Esophagus muscularis mucosa (tissue), 4 donors: ENCODE measurements at regions not wholly inside any gene's neighbourhood (a gene's known extent, or its start where the extent isn't known, plus 50 kb on each side); places are given as distances from the start of the nearest gene placed in this dataset.

Experiments
- DNase-seq: peaks from one replicate; pipeline ENCODE4 v3.0.0-alpha.2; 2017; ENCODE audit errors: extremely low spot score
- H3K27ac ChIP-seq, 4 donors: fragments of 200-600 bp; sonication (generic); replicated peaks in 1 of 4; 1 replicate in 3 of 4; 2 replicates in 1 of 4; pipeline ENCODE4 v1.5.1; 2016 to 2019; ENCODE audit warnings: mild to moderate bottlenecking in 1 of 4
- H3K27me3 ChIP-seq, 4 donors: fragments of 200-600 bp; sonication (generic); one replicate each; pipeline versions ENCODE4 v1.5.1 to v1.6.0; 2016 to 2019
- H3K36me3 ChIP-seq, 4 donors: fragments of 200-600 bp; sonication (generic); one replicate each; pipeline ENCODE4 v1.5.1; 2016 to 2019
- H3K4me1 ChIP-seq, 4 donors: fragments of 200-600 bp; sonication (generic); one replicate each; pipeline ENCODE4 v1.5.1; 2016 to 2019
- H3K4me3 ChIP-seq, 4 donors: fragments of 200-600 bp; sonication (generic); 1 replicate in 2 of 4; 2 replicates in 2 of 4; pipeline ENCODE4 v1.5.1; 2016 to 2019; ENCODE audit warnings: mild to moderate bottlenecking in 4 of 4, moderate library complexity in 1 of 4
- H3K9me3 ChIP-seq, 4 donors: fragments of 200-600 bp; sonication (generic); 1 replicate in 3 of 4; 2 replicates in 1 of 4; pipeline ENCODE4 v1.5.1; 2016 to 2019
- CTCF ChIP-seq, 3 experiments: fragments of 200-600 bp in 2 of 3; fragments of 450-650 bp in 1 of 3; sonication (generic) in 2 of 3; IDR thresholded peaks; one replicate each; pipeline ENCODE4 v1.5.1; 2017 to 2019; ENCODE audit warnings: antibody characterized with exemption in 3 of 3, mild to moderate bottlenecking in 2 of 3, moderate library complexity in 1 of 3
- EP300 ChIP-seq: sonication (generic); formaldehyde crosslinking; IDR thresholded peaks from one replicate; pipeline ENCODE4 v1.6.1; 2017; ENCODE audit warnings: antibody characterized with exemption
- POLR2A ChIP-seq: fragments of 450-650 bp; IDR thresholded peaks from one replicate; pipeline ENCODE4 v1.6.1; 2017; ENCODE audit warnings: antibody characterized with exemption, moderate library complexity, mild to moderate bottlenecking, low read depth
- POLR2AphosphoS5 ChIP-seq, 2 donors: sonication (generic); formaldehyde crosslinking; IDR thresholded peaks; one replicate each; pipeline ENCODE4 v1.6.1; 2017; ENCODE audit warnings: antibody characterized with exemption in 2 of 2
- WGBS: methylation state at CpG from one replicate; pipeline ENCODE4 v1.1.5; 2018; 5-methylcytosine and 5-hydroxymethylcytosine counted together
- intact Hi-C: fragments of 100-400 bp; cut with DNase I; formaldehyde crosslinking; loops from one replicate; pipeline ENCODE4 v1.15.1; 2023

- no peaks in the 10 kb centered on the region for H3K9me3 ChIP-seq
- no peak for TF ChIP-seq POLR2A
- no peak overlapping the region for H3K27ac ChIP-seq
- WGBS = 44% methylated on average over 4 of the region's 4 CpGs
- no peaks in the 10 kb centered on the region for H3K36me3 ChIP-seq
- no peak overlapping the region for H3K4me3 ChIP-seq
- intact Hi-C loops = loop anchor here (10.0 kb wide), 1 partner anchor 167 kb away; no protein-coding TSS in a partner anchor
- no peaks in the 10 kb centered on the region for H3K4me1 ChIP-seq
- H3K27me3 ChIP-seq = no peaks in the 10 kb centered on the region
- no peak for DNase-seq
These were observed 235.2 kb upstream of the HDX start for GRCh38 chrX:84737471-84737871.

GRCh38 chrX:84747516-84747915, 245.3 kb upstream of the HDX start:
- Histone ChIP-seq H3K36me3 (no peaks in the 10 kb centered on the region), H3K27ac (no peak overlapping the region), H3K4me1 (no peaks in the 10 kb centered on the region), H3K27me3 (no peaks in the 10 kb centered on the region), H3K4me3 (no peak overlapping the region), H3K9me3 (no peaks in the 10 kb centered on the region)
- WGBS = 59% methylated on average over 5 of the region's 5 CpGs
- no peak for TF ChIP-seq CTCF (IDR thresholded peaks at IDR 0.05)
- TF ChIP-seq EP300 = no peak
- TF ChIP-seq POLR2AphosphoS5 (IDR thresholded peaks at IDR 0.05) = no peak
- TF ChIP-seq POLR2A = no peak
- intact Hi-C loops = no loop called here
- no peak for DNase-seq

GRCh38 chrX:84748965-84749656, 246.9 kb upstream of the HDX start:
- Histone ChIP-seq H3K4me1 (no peaks in the 10 kb centered on the region), H3K36me3 (no peaks in the 10 kb centered on the region), H3K9me3 (no peaks in the 10 kb centered on the region), H3K27ac (no peak overlapping the region), H3K4me3 (no peak overlapping the region), H3K27me3 (no peaks in the 10 kb centered on the region)
- TF ChIP-seq POLR2A (no peak), POLR2AphosphoS5 (IDR thresholded peaks at IDR 0.05) (no peak), CTCF (IDR thresholded peaks at IDR 0.05) (no peak), EP300 (no peak)
- WGBS = 68% methylated on average over 6 of the region's 6 CpGs
- intact Hi-C loops = no loop called here
- no peak for DNase-seq

GRCh38 chrX:84760560-84760959, 243.1 kb upstream of the APOOL start:
- Histone ChIP-seq H3K9me3 (no peaks in the 10 kb centered on the region), H3K36me3 (no peaks in the 10 kb centered on the region), H3K4me3 (no peak overlapping the region), H3K27me3 (no peaks in the 10 kb centered on the region), H3K4me1 (no peaks in the 10 kb centered on the region), H3K27ac (no peak overlapping the region)
- WGBS = 67% methylated on average over 1 of the region's 1 CpG
- no peak for TF ChIP-seq CTCF (IDR thresholded peaks at IDR 0.05)
- DNase-seq = no peak
- intact Hi-C loops = no loop called here

GRCh38 chrX:84796321-84796720, 207.4 kb upstream of the APOOL start:
- H3K4me3 ChIP-seq = no peak overlapping the region
- 96% methylated on average over 1 of the region's 1 CpG for WGBS
- no peaks in the 10 kb centered on the region for H3K27me3 ChIP-seq
- no peak for TF ChIP-seq EP300
- TF ChIP-seq POLR2AphosphoS5 (IDR thresholded peaks at IDR 0.05) = no peak
- TF ChIP-seq CTCF (IDR thresholded peaks at IDR 0.05) = no peak
- no peak for TF ChIP-seq POLR2A
- H3K4me1 ChIP-seq = no peaks in the 10 kb centered on the region
- peaks cover 0 to 12% (median 0%) of the 10 kb centered on the region in 4 donors for H3K9me3 ChIP-seq
- H3K27ac ChIP-seq = no peak overlapping the region
- H3K36me3 ChIP-seq = no peaks in the 10 kb centered on the region
- intact Hi-C loops = no loop called here
- DNase-seq = no peak
